ENCODE measurements at regions not wholly inside any gene's neighbourhood (a gene's known extent, or its start where the extent isn't known, plus 50 kb on each side); places are given as distances from the start of the nearest gene placed in this dataset.
"Not testable (repeated sequence)": the region's sequence is repeated elsewhere in the genome, so short reads cannot be mapped to it uniquely, and the experiment has no call there.

- intact Hi-C loops (cut with DNase I): no loop called here
- DNase-seq (ENCODE audit: low spot score): no peak
Observed at GRCh38 chr20:53767206-53767930, 173.7 kb upstream of the ZNF217 start.

GRCh38 chr20:53764415-53764800, 170.8 kb upstream of the ZNF217 start:
- no peak for DNase-seq (ENCODE audit: low spot score)
- intact Hi-C loops (cut with DNase I): no loop called here

GRCh38 chr20:53763707-53764414, 170.2 kb upstream of the ZNF217 start:
- DNase-seq (ENCODE audit: low spot score): no peak
- intact Hi-C loops (cut with DNase I): no loop called here

- intact Hi-C loops (cut with DNase I); DNase-seq (ENCODE audit: low spot score): not testable (repeated sequence)
Observed at GRCh38 chr20:53762423-53762798, 168.8 kb upstream of the ZNF217 start.

- no peak for DNase-seq (ENCODE audit: low spot score)
- intact Hi-C loops (cut with DNase I): no loop called here
Observed at GRCh38 chr20:53760025-53760441, 166.4 kb upstream of the ZNF217 start.

GRCh38 chr20:53757472-53757913, 163.9 kb upstream of the ZNF217 start:
- intact Hi-C loops (cut with DNase I): no loop called here
- no peak for DNase-seq (ENCODE audit: low spot score)

- intact Hi-C loops (cut with DNase I): no loop called here
- no peak for DNase-seq (ENCODE audit: low spot score)
Observed at GRCh38 chr20:53755733-53756531, 162.3 kb upstream of the ZNF217 start.

- intact Hi-C loops (cut with DNase I): no loop called here
- DNase-seq (ENCODE audit: low spot score): no peak
Observed at GRCh38 chr20:53753880-53754459, 160.3 kb upstream of the ZNF217 start.

- DNase-seq (ENCODE audit: low spot score): no peak
- intact Hi-C loops (cut with DNase I): no loop called here
Observed at GRCh38 chr20:53752971-53753879, 159.6 kb upstream of the ZNF217 start.

GRCh38 chr20:53752583-53752970, 158.9 kb upstream of the ZNF217 start:
- intact Hi-C loops (cut with DNase I): no loop called here
- no peak for DNase-seq (ENCODE audit: low spot score)

- DNase-seq (ENCODE audit: low spot score): no peak
- intact Hi-C loops (cut with DNase I): no loop called here
Observed at GRCh38 chr20:53751620-53752318, 158.1 kb upstream of the ZNF217 start.

GRCh38 chr20:53750827-53751619, 157.4 kb upstream of the ZNF217 start:
- intact Hi-C loops (cut with DNase I): no loop called here
- DNase-seq (ENCODE audit: low spot score): no peak

GRCh38 chr20:53749499-53749898, 155.9 kb upstream of the ZNF217 start:
- DNase-seq (ENCODE audit: low spot score): no peak
- intact Hi-C loops (cut with DNase I): no loop called here

GRCh38 chr20:53748821-53749421, 155.3 kb upstream of the ZNF217 start:
- intact Hi-C loops (cut with DNase I): no loop called here
- DNase-seq (ENCODE audit: low spot score): no peak

GRCh38 chr20:53748176-53748575, 154.5 kb upstream of the ZNF217 start:
- intact Hi-C loops (cut with DNase I): no loop called here
- no peak for DNase-seq (ENCODE audit: low spot score)

GRCh38 chr20:53743607-53744260, 150.1 kb upstream of the ZNF217 start:
- intact Hi-C loops (cut with DNase I): no loop called here
- DNase-seq (ENCODE audit: low spot score): no peak

- DNase-seq (ENCODE audit: low spot score): no peak
- intact Hi-C loops (cut with DNase I): no loop called here
Observed at GRCh38 chr20:53742685-53743081, 149.0 kb upstream of the ZNF217 start.

All from cardiac septum (tissue), 1 donor.